ENCODE measurements at regions not wholly inside any gene's neighbourhood (a gene's known extent, or its start where the extent isn't known, plus 50 kb on each side); places are given as distances from the start of the nearest gene placed in this dataset.
A peak's percentile ranks its signal among the peaks of the same experiment; 100 is the strongest.

DNA sequence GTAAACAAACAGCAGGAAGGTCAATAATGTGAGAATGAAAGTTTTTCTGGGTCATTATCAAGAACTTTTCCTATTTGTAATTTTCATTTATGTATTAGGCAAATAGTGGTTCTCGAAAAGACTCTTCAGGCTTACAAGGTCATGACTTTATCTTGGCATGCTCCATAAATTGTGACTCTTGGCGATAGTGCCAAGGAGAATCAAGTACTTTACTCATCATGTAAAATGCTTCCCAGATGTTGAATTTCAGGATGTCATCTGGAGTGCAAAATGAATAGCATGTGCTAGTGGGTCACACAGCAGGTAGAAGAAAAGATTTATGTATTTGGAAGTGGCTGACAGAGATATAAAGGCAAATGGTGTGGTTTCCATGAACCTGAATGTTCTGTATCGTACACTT is 1492.7 kb upstream of the PCDH20 start:
- in situ Hi-C loops (cut with HindIII; ENCODE audit: low sequenced_read_pairs): no loop called here
- no peak overlapping the region for H3K4me3 ChIP-seq (ENCODE audit: low read depth, low read length)
- TF ChIP-seq, protein P1, sequence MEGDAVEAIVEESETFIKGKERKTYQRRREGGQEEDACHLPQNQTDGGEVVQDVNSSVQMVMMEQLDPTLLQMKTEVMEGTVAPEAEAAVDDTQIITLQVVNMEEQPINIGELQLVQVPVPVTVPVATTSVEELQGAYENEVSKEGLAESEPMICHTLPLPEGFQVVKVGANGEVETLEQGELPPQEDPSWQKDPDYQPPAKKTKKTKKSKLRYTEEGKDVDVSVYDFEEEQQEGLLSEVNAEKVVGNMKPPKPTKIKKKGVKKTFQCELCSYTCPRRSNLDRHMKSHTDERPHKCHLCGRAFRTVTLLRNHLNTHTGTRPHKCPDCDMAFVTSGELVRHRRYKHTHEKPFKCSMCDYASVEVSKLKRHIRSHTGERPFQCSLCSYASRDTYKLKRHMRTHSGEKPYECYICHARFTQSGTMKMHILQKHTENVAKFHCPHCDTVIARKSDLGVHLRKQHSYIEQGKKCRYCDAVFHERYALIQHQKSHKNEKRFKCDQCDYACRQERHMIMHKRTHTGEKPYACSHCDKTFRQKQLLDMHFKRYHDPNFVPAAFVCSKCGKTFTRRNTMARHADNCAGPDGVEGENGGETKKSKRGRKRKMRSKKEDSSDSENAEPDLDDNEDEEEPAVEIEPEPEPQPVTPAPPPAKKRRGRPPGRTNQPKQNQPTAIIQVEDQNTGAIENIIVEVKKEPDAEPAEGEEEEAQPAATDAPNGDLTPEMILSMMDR (IDR thresholded peaks at IDR 0.05; ENCODE audit: low read depth, low read length, missing control alignments): no peak
- DNase-seq (ENCODE audit: low read depth): no peak

DNA sequence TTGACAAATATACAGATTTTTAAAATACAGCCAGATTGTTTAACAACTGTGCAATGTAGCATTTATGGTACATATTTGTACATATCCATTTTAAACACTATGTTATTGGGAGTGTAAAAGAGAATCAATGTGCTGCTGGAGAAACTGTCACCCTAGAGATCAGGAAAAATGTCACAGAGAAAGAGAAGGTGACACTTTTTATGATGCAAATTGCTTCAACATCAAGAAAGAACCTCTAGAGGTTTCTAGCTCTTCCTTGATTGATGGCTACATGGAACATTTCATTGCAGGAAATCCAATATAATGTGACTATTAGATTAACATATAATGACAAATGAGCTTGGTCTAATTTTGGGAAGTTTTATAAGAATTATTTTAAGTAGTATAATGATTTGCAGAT is 1491.2 kb upstream of the PCDH20 start:
- DNase-seq (ENCODE audit: low read depth): no peak
- H3K4me3 ChIP-seq (ENCODE audit: low read depth, low read length): no peak overlapping the region
- TF ChIP-seq, protein P1 (IDR thresholded peaks at IDR 0.05; ENCODE audit: low read depth, low read length, missing control alignments): no peak
- in situ Hi-C loops (cut with HindIII; ENCODE audit: low sequenced_read_pairs): no loop called here

DNA sequence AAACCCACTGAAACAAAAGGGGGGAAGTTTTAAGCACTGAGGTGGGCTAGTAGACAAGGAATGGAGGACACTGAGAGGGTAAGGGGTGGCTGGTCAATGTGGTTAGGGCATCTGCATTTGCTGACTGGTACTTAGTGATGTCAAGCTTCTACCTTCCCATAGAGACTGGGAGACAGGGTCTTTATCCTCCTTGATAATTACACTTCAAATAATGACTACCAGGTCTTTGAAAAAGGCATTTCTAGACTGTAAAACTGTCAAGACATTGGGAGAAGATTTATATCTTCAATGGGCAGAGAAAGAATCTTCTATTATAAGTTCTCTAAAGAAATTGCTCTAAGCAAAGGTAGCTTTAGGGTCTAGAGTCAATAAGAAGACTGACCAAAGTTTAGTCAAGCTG is 1490.8 kb upstream of the PCDH20 start:
- no peak for DNase-seq (ENCODE audit: low read depth)
- H3K4me3 ChIP-seq (ENCODE audit: low read depth, low read length): no peak overlapping the region
- in situ Hi-C loops (cut with HindIII; ENCODE audit: low sequenced_read_pairs): no loop called here
- TF ChIP-seq, protein P1 (IDR thresholded peaks at IDR 0.05; ENCODE audit: low read depth, low read length, missing control alignments): no peak

DNA sequence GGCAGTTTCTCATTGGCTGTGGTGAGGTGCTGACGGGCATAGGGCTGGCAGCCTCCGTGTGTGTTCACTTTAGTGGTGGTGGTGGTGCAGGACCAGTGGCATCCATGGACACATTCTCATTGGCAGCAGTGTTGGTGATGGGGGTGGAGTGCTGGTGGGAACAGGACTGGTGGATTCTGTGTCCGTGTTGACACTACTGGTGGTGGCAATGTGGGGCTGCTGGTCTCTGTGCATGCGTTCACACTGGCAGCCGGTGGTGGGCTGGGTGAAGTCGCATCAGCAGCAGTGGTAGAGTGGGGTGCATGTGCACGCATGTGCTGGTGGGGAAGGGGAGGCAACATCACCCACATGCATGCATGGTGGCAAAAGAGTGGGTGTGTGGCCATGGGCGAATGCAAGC is 1471.4 kb upstream of the PCDH20 start:
- no peak overlapping the region for H3K4me3 ChIP-seq (ENCODE audit: low read depth, low read length)
- in situ Hi-C loops (cut with HindIII; ENCODE audit: low sequenced_read_pairs): no loop called here
- no peak for DNase-seq (ENCODE audit: low read depth)
- TF ChIP-seq, protein P1 (IDR thresholded peaks at IDR 0.05; ENCODE audit: low read depth, low read length, missing control alignments): no peak

DNA sequence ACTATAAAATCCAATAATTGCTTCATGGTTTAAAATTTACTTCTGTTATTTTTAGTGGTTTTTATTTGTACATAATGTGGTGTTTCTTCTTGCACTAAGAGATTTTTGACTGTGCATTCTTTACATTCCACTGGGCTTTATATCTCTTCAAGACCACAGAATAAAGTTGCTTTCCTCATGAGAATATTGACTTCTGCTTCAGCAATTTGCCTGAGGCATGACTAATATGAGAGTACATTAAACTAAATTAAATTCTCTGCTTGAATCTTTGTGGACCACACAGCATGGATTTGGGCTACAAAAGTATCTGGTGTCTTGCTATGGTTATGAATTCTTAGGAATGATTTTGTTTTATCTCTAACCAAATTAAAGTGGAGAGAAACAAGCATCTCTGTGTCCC is 1463.4 kb upstream of the PCDH20 start:
- DNase-seq (ENCODE audit: low read depth): peak; percentile 63
- in situ Hi-C loops (cut with HindIII; ENCODE audit: low sequenced_read_pairs): no loop called here
- H3K4me3 ChIP-seq (ENCODE audit: low read depth, low read length): no peak overlapping the region
- TF ChIP-seq, protein P1 (IDR thresholded peaks at IDR 0.05; ENCODE audit: low read depth, low read length, missing control alignments): no peak

DNA sequence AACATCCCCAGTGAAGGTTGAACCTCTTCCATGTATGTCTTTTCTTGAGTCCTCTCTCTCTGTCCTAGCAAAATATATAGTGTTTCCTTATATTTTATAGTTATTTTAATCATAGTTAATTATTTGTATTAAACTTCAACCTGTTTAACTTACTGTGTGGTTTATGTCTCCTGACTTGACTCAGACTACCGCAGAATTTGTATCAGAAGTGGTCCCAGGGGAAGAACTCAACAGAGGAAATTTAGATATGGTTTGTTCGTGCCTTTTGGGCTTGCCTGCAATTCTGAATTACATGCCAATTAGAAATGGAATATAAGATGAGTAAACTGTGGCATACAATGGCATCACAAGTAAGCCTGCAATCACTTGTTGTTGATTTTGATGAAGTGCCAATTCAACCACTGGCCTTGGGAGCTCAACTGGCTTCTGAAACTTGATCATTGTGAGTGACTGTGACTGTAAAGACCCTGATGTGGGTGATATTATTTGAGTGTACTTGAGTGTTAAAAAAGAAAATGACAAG is 1459.5 kb upstream of the PCDH20 start:
- peak; percentile 46 for DNase-seq (ENCODE audit: low read depth)
- in situ Hi-C loops (cut with HindIII; ENCODE audit: low sequenced_read_pairs): no loop called here
- no peak overlapping the region for H3K4me3 ChIP-seq (ENCODE audit: low read depth, low read length)
- TF ChIP-seq, protein P1 (IDR thresholded peaks at IDR 0.05; ENCODE audit: low read depth, low read length, missing control alignments): no peak

DNA sequence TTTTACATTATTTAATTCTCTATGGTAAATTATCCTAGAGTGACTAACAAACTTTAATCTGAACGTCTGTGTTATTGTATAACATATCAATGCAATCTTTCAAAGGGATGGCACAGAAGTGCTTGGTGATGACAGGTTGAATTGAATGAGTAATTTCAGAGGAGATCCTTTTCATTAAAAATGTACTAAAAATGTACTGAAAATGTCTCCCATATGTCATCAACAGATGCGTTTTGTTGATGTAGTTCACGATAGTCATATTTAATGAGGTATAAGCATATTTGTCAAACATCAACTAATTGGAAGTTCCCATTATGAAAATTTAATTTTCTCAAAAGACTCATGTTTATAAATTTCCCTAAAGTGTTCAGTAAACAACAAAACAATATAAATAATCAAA is 1434.7 kb upstream of the PCDH20 start:
- TF ChIP-seq, protein P1 (IDR thresholded peaks at IDR 0.05; ENCODE audit: low read depth, low read length, missing control alignments): no peak
- DNase-seq (ENCODE audit: low read depth): no peak
- in situ Hi-C loops (cut with HindIII; ENCODE audit: low sequenced_read_pairs): no loop called here
- H3K4me3 ChIP-seq (ENCODE audit: low read depth, low read length): no peak overlapping the region
